ENCODE measurements at regions not wholly inside any gene's neighbourhood (a gene's known extent, or its start where the extent isn't known, plus 50 kb on each side); places are given as distances from the start of the nearest gene placed in this dataset.

GRCh38 chr5:32501071-32502002 is 56.8 kb upstream of the ZFR start:
- no peak for TF ChIP-seq CTCF (IDR thresholded peaks at IDR 0.05)
- no peak for TF ChIP-seq MAX (IDR thresholded peaks at IDR 0.05)

Data from A549 (cell line).